ENCODE measurements at regions not wholly inside any gene's neighbourhood (a gene's known extent, or its start where the extent isn't known, plus 50 kb on each side); places are given as distances from the start of the nearest gene placed in this dataset.

- TF ChIP-seq CTCF (IDR thresholded peaks at IDR 0.05) (no peak), POLR2AphosphoS5 (IDR thresholded peaks at IDR 0.05) (no peak)
Observed at GRCh38 chr3:88852606-88853005, 254.8 kb upstream of the EPHA3 start.
